AG09319 (cell line): ENCODE measurements at regions not wholly inside any gene's neighbourhood (a gene's known extent, or its start where the extent isn't known, plus 50 kb on each side); places are given as distances from the start of the nearest gene placed in this dataset.

ENCODE experiments used
- DNase-seq: peaks from one replicate; pipeline ENCODE4 v3.0.0-alpha.2; 2010; ENCODE audit warnings: low read depth; ENCODE audit errors: extremely low read depth
- CTCF ChIP-seq: IDR thresholded peaks from 2 replicates; pipeline ENCODE4 v1.5.1; 2011; ENCODE audit warnings: low read depth, mild to moderate bottlenecking, inconsistent platforms, low read length, moderate library complexity

- no peak for TF ChIP-seq CTCF
Measured at GRCh38 chr3:82493858-82494257, 732.4 kb upstream of the GBE1 start.

GRCh38 chr3:82475306-82475705 is 713.9 kb upstream of the GBE1 start:
- no peak for TF ChIP-seq CTCF
- DNase-seq: no peak

More at GRCh38 chr3:82493858-82494257, 732.4 kb upstream of the GBE1 start:
- DNase-seq: no peak

- no peak for TF ChIP-seq CTCF
- DNase-seq: peak; percentile 3
Measured at GRCh38 chr3:82474711-82475110, 713.3 kb upstream of the GBE1 start.

GRCh38 chr3:82473864-82474541 is 712.6 kb upstream of the GBE1 start:
- DNase-seq: no peak
- no peak for TF ChIP-seq CTCF

- TF ChIP-seq CTCF: no peak
- DNase-seq: no peak
Measured at GRCh38 chr3:82467051-82467450, 705.6 kb upstream of the GBE1 start.

- no peak for DNase-seq
Measured at GRCh38 chr3:82462977-82463376, 701.5 kb upstream of the GBE1 start.

More at GRCh38 chr3:82462977-82463376, 701.5 kb upstream of the GBE1 start:
- no peak for TF ChIP-seq CTCF
